Esophagus squamous epithelium (tissue), 4 donors: ENCODE measurements at regions not wholly inside any gene's neighbourhood (a gene's known extent, or its start where the extent isn't known, plus 50 kb on each side); places are given as distances from the start of the nearest gene placed in this dataset.

Experiments used
- CTCF ChIP-seq, 6 experiments: fragments of 450-650 bp in 4 of 6; fragments of 200-600 bp in 2 of 6; sonication (generic) in 2 of 6; IDR thresholded peaks; one replicate each; pipeline ENCODE4 v1.5.1; 2016 to 2019; ENCODE audit warnings: antibody characterized with exemption in 6 of 6, mild to moderate bottlenecking in 4 of 6, moderate library complexity in 4 of 6
- POLR2A ChIP-seq, 4 donors: fragments of 450-650 bp; IDR thresholded peaks; one replicate each; pipeline ENCODE4 v1.6.1; 2017; ENCODE audit warnings: antibody characterized with exemption in 4 of 4, mild to moderate bottlenecking in 4 of 4, moderate library complexity in 3 of 4

DNA sequence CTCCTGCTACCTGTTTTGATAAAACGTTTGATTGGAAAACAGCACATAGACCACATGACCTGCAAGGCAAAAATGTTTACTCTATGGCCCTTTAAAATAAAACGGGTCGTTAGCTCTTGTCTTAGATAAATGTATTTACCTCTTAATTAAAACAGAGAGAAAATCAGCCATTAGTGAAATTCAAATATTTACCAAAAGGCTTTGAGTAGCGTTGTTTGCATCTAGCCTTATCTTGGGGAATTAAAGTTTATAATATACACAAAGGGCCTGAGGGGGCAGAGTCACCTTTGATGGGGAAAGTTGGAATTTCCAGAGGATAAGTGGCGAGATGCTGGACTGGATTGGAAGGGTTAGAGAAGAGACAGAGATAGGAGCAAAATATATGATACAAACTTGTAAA, 111.3 kb downstream of the FBXO4 start:
- TF ChIP-seq CTCF (IDR thresholded peaks at IDR 0.05) (no peak), POLR2A (IDR thresholded peaks at IDR 0.05) (no peak)
